ENCODE measurements at regions not wholly inside any gene's neighbourhood (a gene's known extent, or its start where the extent isn't known, plus 50 kb on each side); places are given as distances from the start of the nearest gene placed in this dataset.
"Not testable (repeated sequence)": the region's sequence is repeated elsewhere in the genome, so short reads cannot be mapped to it uniquely, and the experiment has no call there.

DNA sequence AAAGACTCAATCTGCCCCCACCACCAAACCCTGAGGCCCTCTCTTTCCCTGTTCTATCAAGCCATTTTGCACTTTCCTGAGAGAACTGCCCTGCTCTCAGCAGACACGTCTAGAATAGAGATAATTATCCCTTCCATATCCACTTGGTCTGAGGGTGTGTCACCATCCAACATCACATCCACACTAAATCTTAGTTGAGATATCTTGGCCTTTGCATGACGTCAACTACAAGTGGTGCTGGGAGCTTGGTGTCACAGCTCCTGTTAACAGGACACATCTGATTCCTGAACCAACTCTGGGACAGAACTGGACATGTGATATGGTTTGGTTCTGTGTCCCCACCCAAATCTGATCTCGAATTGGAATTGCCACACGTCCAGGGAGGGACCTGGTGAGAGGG lies 1109.2 kb downstream of the TMEM121 start:
- Histone ChIP-seq H3K9me3 (no peaks in the 10 kb centered on the region), H3K4me3 (no peak overlapping the region), H3K27me3 (ENCODE audit: insufficient read depth in 3 of 3, low read length in 2 of 3) (no peaks in the 10 kb centered on the region), H3K4me1 (no peaks in the 10 kb centered on the region), H3K36me3 (ENCODE audit: insufficient read depth in 1 of 2, low read depth in 1 of 2) (no peaks in the 10 kb centered on the region), H3K27ac (no peak overlapping the region)
- intact Hi-C loops (cut with DNase I), result no loop called here
- no peak for ATAC-seq
- DNase-seq, result no peak
- 18 to 24% (median 21%) methylated on average over 4 of the region's 4 CpGs for WGBS, 3 donors
- TF ChIP-seq CTCF (IDR thresholded peaks at IDR 0.05), result no peak

- WGBS, 3 donors, result 44 to 56% (median 49%) methylated on average over 2 to 20 of the region's 25 CpGs
- DNase-seq; intact Hi-C loops (cut with DNase I); H3K9me3 ChIP-seq; H3K4me3 ChIP-seq; ATAC-seq; H3K36me3 ChIP-seq (ENCODE audit: insufficient read depth in 1 of 2, low read depth in 1 of 2); H3K27ac ChIP-seq; H3K4me1 ChIP-seq; H3K27me3 ChIP-seq (ENCODE audit: insufficient read depth in 3 of 3, low read length in 2 of 3): not testable (repeated sequence)
Observed at GRCh38 chr14:106638786-106639452, 1112.5 kb downstream of the TMEM121 start.

- WGBS, 3 donors, result 38 to 45% (median 40%) methylated on average over 7 of the region's 7 CpGs
- Histone ChIP-seq H3K4me1 (no peaks in the 10 kb centered on the region), H3K27me3 (ENCODE audit: insufficient read depth in 3 of 3, low read length in 2 of 3) (no peaks in the 10 kb centered on the region), H3K4me3 (no peak overlapping the region), H3K36me3 (ENCODE audit: insufficient read depth in 1 of 2, low read depth in 1 of 2) (no peaks in the 10 kb centered on the region), H3K9me3 (no peaks in the 10 kb centered on the region), H3K27ac (no peak overlapping the region)
- DNase-seq (no peak), ATAC-seq (no peak)
- no peak for TF ChIP-seq CTCF (IDR thresholded peaks at IDR 0.05)
- intact Hi-C loops (cut with DNase I), result no loop called here
Observed at GRCh38 chr14:106642090-106642489, 1115.7 kb downstream of the TMEM121 start.

GRCh38 chr14:106642971-106643370 lies 1116.6 kb downstream of the TMEM121 start:
- H3K9me3 ChIP-seq; ATAC-seq; H3K4me1 ChIP-seq; H3K27ac ChIP-seq; DNase-seq; H3K36me3 ChIP-seq (ENCODE audit: insufficient read depth in 1 of 2, low read depth in 1 of 2); H3K4me3 ChIP-seq; H3K27me3 ChIP-seq (ENCODE audit: insufficient read depth in 3 of 3, low read length in 2 of 3); intact Hi-C loops (cut with DNase I): not testable (repeated sequence)
- 39 to 59% (median 50%) methylated on average over 4 to 6 of the region's 6 CpGs for WGBS, 3 donors

GRCh38 chr14:106648874-106649273 lies 1122.5 kb downstream of the TMEM121 start:
- DNase-seq; H3K27me3 ChIP-seq (ENCODE audit: insufficient read depth in 3 of 3, low read length in 2 of 3); H3K9me3 ChIP-seq; H3K36me3 ChIP-seq (ENCODE audit: insufficient read depth in 1 of 2, low read depth in 1 of 2); ATAC-seq; H3K4me3 ChIP-seq; H3K4me1 ChIP-seq; H3K27ac ChIP-seq; intact Hi-C loops (cut with DNase I): not testable (repeated sequence)
- WGBS, 3 donors, result 7 to 19% (median 9%) methylated on average over 2 of the region's 2 CpGs

GRCh38 chr14:106651016-106651415 lies 1124.6 kb downstream of the TMEM121 start:
- Histone ChIP-seq H3K4me1 (no peaks in the 10 kb centered on the region), H3K4me3 (no peak overlapping the region), H3K9me3 (no peaks in the 10 kb centered on the region), H3K27me3 (ENCODE audit: insufficient read depth in 3 of 3, low read length in 2 of 3) (peaks cover 0 to 2% (median 0%) of the 10 kb centered on the region in 3 donors), H3K36me3 (ENCODE audit: insufficient read depth in 1 of 2, low read depth in 1 of 2) (no peaks in the 10 kb centered on the region), H3K27ac (no peak overlapping the region)
- intact Hi-C loops (cut with DNase I), result no loop called here
- DNase-seq (no peak), ATAC-seq (no peak)
- 0 to 16% (median 11%) methylated on average over 1 of the region's 1 CpG for WGBS, 3 donors
- TF ChIP-seq CTCF (IDR thresholded peaks at IDR 0.05), result no peak
